ACHN (cell line): ENCODE measurements at regions not wholly inside any gene's neighbourhood (a gene's known extent, or its start where the extent isn't known, plus 50 kb on each side); places are given as distances from the start of the nearest gene placed in this dataset.

Experiments
- DNase-seq: peaks from one replicate; pipeline ENCODE4 v3.0.0-alpha.2; 2015
- in situ Hi-C: cut with HindIII; loops from 2 replicates; pipeline ENCODE4 v1.10.0; 2017; ENCODE audit warnings: low sequenced_read_pairs, low pct_ligation_motif_present, low pct_unique_long_range_greater_than_20kb

- in situ Hi-C loops, result no loop called here
- no peak for DNase-seq
These were observed 95.0 kb upstream of the CALM2 start for GRCh38 chr2:47271054-47272000.

DNA sequence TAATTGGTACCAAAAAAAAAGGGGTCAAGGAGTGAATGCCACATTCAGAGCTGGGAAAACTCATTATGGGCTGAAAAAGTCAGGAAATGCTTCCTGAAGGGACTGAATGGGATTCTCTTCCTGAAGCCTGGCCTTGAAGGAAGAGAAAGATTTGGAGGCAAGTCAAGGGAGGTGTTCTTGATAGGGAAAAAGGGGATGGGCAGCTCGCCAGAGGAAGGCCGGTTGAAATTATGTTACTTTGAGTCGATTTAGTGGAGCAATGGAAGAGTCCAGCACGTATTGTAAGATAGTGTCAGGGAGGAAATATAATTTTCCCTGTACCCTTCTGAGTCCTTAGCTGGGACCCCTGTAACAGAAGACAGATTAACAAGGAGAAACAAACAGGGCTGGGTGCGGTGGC lies 94.1 kb upstream of the CALM2 start:
- DNase-seq, result no peak
- in situ Hi-C loops, result no loop called here

GRCh38 chr2:47269316-47270232 lies 93.3 kb upstream of the CALM2 start:
- DNase-seq, result peak; percentile 95
- in situ Hi-C loops, result no loop called here

GRCh38 chr2:47267711-47268086 lies 91.4 kb upstream of the CALM2 start:
- in situ Hi-C loops, result no loop called here
- no peak for DNase-seq

DNA sequence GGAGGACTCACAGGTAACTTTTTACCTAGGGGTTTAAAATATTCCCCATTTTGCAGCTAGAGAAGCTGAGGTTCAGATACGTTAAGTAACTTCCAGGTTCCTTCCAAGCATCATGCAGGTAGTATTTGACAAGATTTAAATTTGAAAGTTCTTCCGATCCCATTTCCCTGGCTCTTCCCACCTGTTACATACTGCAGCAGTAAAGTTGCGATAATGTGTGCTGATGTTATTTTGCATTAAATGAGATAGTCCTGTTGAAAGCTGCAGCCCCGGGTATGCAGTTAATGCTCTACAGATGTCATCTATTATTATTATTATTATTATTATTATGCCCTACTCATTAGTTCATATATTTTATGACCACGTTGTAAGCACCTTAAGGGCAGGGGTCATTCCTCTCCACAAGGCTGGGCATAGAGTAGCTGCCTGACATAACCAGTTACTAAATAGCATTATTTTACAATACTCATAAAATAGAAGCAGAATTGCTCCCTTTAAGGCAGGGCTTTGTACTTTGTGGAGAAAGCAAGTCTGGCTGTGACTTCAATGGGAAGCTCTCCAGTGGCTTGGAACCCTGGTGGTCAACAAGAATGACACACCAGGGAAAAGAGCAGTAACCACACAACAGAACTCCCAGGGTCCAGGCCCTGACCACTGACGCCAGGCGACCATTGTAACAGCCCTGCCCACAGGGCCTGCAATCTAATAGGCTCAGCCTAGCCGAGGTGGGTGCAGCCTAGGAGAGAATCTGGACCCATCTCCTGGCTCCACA lies 90.8 kb upstream of the CALM2 start:
- no peak for DNase-seq
- in situ Hi-C loops, result no loop called here

- in situ Hi-C loops, result no loop called here
- DNase-seq, result no peak
These were observed 89.5 kb upstream of the CALM2 start for GRCh38 chr2:47265751-47266231.

DNA sequence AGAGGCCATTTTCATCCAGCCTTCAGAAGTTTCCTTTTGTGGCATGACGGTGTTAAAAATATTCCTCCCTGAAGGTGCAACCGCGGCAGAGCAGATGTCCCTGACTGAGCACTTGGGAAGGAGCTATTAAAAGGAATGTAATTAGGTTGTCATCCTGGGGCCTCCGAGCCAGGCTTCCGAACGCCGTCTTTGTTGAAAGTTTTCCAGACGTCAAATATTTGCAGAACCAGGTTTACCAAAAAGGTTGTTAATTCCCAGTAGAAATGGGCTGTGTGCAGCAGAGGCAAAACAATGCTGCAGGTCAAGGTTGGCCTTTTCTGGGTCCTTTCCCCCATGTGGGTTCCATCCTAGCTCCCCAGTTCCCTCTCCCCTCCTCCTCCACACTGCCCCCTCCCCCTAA lies 88.8 kb upstream of the CALM2 start:
- DNase-seq, result no peak
- in situ Hi-C loops, result no loop called here

GRCh38 chr2:47264686-47265085 lies 88.4 kb upstream of the CALM2 start:
- DNase-seq, result no peak
- in situ Hi-C loops, result no loop called here

GRCh38 chr2:47264143-47264542 lies 87.8 kb upstream of the CALM2 start:
- no peak for DNase-seq
- in situ Hi-C loops, result no loop called here

DNA sequence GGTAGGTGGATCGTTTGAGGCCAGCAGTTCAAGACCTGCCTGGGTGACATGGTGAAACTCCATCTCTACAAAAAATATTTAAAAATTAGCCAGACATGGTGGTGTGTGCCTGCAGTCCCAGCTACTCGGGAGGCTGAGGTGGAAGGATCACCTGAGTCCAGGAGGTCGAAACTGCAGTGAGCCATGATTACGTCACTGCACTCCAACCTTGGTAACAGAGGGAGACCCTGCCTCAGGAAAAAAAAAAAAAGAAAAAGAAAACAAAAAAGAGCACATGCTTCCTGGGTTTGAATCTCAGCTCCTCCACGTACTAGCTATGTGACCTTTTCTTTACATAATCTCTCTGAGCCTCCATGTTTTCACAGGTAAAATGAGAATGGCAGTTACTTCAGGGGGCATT lies 86.3 kb upstream of the CALM2 start:
- no peak for DNase-seq
- in situ Hi-C loops, result no loop called here

DNA sequence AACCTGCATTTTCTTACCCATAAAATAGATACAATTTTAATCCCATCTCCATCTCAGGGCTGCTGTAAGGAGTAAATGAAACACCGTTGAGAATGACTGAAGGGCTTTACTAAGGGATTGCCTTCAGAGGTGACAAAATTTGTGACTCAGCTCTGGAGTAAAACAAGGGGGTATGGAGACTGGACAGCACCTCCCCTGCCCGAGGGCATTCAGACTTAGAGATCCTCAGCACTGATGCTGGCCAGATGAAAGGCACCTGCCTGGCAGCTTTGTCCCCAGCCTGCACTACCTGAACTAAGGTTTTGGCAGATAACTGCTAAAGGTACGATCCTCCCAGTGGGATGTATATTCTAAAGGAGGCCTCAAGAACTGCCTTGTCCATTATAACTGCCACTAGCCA lies 84.7 kb upstream of the CALM2 start:
- in situ Hi-C loops, result no loop called here
- no peak for DNase-seq

GRCh38 chr2:47259829-47260228 lies 83.5 kb upstream of the CALM2 start:
- in situ Hi-C loops, result no loop called here
- no peak for DNase-seq

GRCh38 chr2:47257946-47258348 lies 81.6 kb upstream of the CALM2 start:
- in situ Hi-C loops, result no loop called here
- no peak for DNase-seq

DNA sequence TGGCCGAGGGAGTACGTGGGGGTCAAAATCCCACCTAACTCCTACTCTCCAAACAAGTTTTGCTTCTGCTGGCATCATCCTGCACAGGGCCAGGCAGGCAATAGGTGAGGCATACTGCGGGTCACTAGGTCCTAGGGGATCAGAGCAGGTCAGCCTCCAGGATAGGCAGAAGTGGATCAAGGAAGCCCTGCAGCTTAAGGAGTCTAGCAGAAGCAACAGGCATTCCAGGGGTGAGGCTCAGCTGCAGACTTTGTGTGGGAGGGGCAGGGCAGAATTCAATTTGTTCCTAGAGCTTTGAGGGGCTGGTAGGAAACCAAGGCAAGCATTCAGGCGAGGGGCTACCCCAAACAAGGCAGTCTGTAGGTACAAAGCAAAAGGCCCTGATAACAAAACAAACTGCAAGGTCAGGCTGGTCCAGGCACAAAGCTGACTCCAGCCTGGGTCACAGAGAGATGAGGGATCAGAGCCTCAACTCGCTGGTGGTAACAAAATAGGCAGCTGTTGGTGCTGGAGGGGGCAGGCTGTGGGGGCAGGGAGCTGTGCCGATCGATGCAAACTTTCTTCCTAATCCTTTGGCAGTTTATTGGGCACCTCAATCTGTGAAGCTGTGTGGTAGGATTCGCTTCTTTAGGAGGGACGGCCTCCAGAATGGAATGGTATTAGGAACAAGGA lies 80.2 kb upstream of the CALM2 start:
- in situ Hi-C loops, result no loop called here
- no peak for DNase-seq

- no peak for DNase-seq
- in situ Hi-C loops, result no loop called here
These were observed 79.5 kb upstream of the CALM2 start for GRCh38 chr2:47255794-47256193.

- DNase-seq, result no peak
- in situ Hi-C loops, result no loop called here
These were observed 78.2 kb upstream of the CALM2 start for GRCh38 chr2:47254464-47254863.

GRCh38 chr2:47253447-47253846 lies 77.1 kb upstream of the CALM2 start:
- in situ Hi-C loops, result no loop called here
- no peak for DNase-seq

GRCh38 chr2:47251404-47251675 lies 75.0 kb upstream of the CALM2 start:
- in situ Hi-C loops, result no loop called here
- DNase-seq, result no peak
